ENCODE measurements at regions not wholly inside any gene's neighbourhood (a gene's known extent, or its start where the extent isn't known, plus 50 kb on each side); places are given as distances from the start of the nearest gene placed in this dataset.

DNA sequence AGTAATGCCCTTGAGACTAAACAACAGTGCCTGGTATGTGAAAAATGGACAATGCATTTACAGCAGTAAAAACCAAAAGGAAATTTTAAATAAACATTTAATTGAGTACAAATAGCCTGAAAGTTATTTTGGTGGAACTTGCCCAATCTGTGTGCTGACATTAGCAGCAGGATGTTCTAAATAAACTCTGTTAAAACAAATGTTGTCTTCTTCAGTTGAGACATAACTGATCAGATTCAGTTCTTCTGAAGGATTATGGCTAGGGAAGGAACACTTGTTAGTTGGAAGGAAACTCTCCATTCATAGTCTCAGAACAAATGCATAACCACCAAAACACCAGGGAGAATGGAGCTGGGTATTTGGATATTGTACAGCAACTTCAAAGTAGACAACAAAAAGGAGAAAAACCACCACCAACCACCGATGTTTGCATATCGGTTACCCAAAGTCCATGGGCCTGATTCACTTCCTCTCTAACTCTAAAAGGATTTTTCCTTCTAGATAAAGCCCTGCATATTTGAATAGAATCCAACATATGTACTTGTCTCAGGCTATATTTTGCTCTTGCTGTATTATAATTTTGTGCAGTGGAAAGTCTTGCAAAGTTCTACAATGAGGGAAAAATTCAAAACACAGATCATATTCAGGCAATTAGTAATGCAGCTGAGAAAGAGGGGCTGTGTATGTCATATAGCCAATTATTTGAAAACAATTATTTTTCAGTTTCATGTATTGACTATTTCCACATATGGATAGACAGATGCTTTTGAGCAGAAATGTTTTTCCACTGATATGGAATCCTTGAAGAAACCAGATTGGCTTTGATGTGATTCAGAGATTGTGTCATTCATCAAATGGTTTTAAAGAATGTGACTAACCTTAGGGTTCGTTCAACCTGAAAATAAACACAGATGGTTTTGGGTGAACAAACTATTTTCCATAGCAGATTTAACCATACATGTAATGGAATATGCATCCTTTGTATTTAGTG is 152.2 kb upstream of the BMP4 start:
- no peak for DNase-seq (ENCODE audit: low spot score)
- H3K27ac ChIP-seq: no peak overlapping the region
- H3K4me3 ChIP-seq: no peak overlapping the region
- no peaks in the 10 kb centered on the region for H3K36me3 ChIP-seq
- WGBS: 74% methylated on average over 3 of the region's 3 CpGs
- H3K9me3 ChIP-seq: no peaks in the 10 kb centered on the region
- H3K27me3 ChIP-seq (replicated peaks; ENCODE audit: insufficient read depth): no peaks in the 10 kb centered on the region
- no peaks in the 10 kb centered on the region for H3K4me1 ChIP-seq (replicated peaks)
- TF ChIP-seq CTCF (IDR thresholded peaks at IDR 0.05): no peak
- no peak for TF ChIP-seq POLR2A (IDR thresholded peaks at IDR 0.05)
- TF ChIP-seq POLR2AphosphoS5 (IDR thresholded peaks at IDR 0.05): no peak
- intact Hi-C loops (cut with DNase I): no loop called here

DNA sequence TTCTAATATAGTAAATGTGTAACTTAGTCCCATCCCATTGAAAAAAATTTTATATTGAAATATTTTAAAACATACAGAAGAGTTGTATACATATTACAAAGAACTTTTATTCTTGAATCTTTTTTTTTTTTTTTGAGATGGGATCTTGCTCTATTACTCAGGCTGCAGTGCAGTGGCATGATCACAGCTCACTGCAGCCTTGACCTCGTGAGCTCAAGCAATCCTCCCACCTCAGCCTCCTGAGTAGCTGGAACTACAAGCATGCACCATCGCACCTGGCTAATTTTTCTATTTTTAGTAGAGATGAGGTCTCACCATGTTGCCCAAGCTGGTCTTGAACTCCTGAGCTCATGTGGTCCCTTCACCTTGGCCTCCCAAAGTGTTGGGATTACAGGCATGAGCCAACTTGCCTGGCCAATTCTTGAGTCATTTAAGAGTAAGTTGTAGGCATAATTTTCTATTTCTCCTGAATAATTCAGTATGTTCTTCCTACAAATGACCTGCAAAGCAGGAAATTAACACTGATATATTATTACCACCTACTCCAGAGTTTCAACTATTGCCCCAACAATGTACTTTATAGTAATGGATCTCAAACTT is 153.0 kb upstream of the BMP4 start:
- H3K9me3 ChIP-seq: no peaks in the 10 kb centered on the region
- DNase-seq (ENCODE audit: low spot score): no peak
- no peak for TF ChIP-seq CTCF (IDR thresholded peaks at IDR 0.05)
- TF ChIP-seq POLR2AphosphoS5 (IDR thresholded peaks at IDR 0.05): no peak
- no peak for TF ChIP-seq POLR2A (IDR thresholded peaks at IDR 0.05)
- intact Hi-C loops (cut with DNase I): no loop called here
- no peaks in the 10 kb centered on the region for H3K27me3 ChIP-seq (replicated peaks; ENCODE audit: insufficient read depth)
- H3K27ac ChIP-seq: no peak overlapping the region
- no peak overlapping the region for H3K4me3 ChIP-seq
- 94% methylated on average over 2 of the region's 2 CpGs for WGBS
- no peaks in the 10 kb centered on the region for H3K36me3 ChIP-seq
- H3K4me1 ChIP-seq (replicated peaks): no peaks in the 10 kb centered on the region

- TF ChIP-seq CTCF (IDR thresholded peaks at IDR 0.05) (no peak), POLR2A (IDR thresholded peaks at IDR 0.05) (no peak), POLR2AphosphoS5 (IDR thresholded peaks at IDR 0.05) (no peak)
- no peak overlapping the region for H3K27ac ChIP-seq
- H3K27me3 ChIP-seq (replicated peaks; ENCODE audit: insufficient read depth): no peaks in the 10 kb centered on the region
- H3K9me3 ChIP-seq: no peaks in the 10 kb centered on the region
- H3K4me1 ChIP-seq (replicated peaks): no peaks in the 10 kb centered on the region
- WGBS: 78% methylated on average over 1 of the region's 1 CpG
- DNase-seq (ENCODE audit: low spot score): no peak
- H3K36me3 ChIP-seq: no peaks in the 10 kb centered on the region
- intact Hi-C loops (cut with DNase I): no loop called here
- H3K4me3 ChIP-seq: no peak overlapping the region
Observed at GRCh38 chr14:54114941-54115340, 158.3 kb upstream of the BMP4 start.

DNA sequence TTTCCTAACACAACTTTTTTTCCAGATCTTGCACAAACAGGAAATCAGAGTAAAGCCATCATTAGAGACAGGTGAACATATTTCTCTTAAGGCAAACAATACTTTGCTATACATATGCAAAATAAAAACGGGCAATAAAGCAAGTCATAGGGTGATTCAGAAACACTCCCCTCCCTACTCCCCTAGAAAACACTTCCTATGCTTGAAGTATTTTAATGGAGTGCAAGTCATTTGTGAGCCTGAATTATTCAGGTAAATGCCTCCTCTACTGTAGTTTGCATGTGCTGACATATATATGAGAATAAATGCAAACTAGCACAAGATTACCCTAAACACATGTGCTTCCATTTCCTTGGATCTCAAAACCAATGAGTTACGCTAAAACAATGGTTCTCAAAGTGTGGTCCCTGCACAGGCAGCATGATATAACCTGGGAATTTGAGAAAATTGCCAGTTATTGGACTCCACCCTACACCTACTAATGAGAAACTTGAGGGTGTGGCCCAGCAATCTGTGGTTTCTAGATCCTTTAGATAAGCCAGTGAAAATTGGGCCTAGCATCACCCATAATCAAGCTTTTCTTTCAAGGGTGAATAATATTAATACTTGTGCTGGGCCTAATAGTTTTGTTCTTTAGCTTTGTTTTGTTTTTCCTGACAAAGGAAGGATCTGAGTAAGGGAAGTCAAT is 159.7 kb upstream of the BMP4 start:
- 86% methylated on average over 2 of the region's 2 CpGs for WGBS
- no peak for TF ChIP-seq POLR2AphosphoS5 (IDR thresholded peaks at IDR 0.05)
- no peak for TF ChIP-seq CTCF (IDR thresholded peaks at IDR 0.05)
- no peak for TF ChIP-seq POLR2A (IDR thresholded peaks at IDR 0.05)

More for the DNA sequence above, 159.7 kb upstream of the BMP4 start:
- Histone ChIP-seq H3K27ac (no peak overlapping the region), H3K36me3 (no peaks in the 10 kb centered on the region), H3K4me1 (replicated peaks) (no peaks in the 10 kb centered on the region), H3K9me3 (no peaks in the 10 kb centered on the region), H3K27me3 (replicated peaks; ENCODE audit: insufficient read depth) (no peaks in the 10 kb centered on the region), H3K4me3 (no peak overlapping the region)
- intact Hi-C loops (cut with DNase I): no loop called here
- DNase-seq (ENCODE audit: low spot score): no peak
